IMR-90 (cell line): ENCODE measurements at regions not wholly inside any gene's neighbourhood (a gene's known extent, or its start where the extent isn't known, plus 50 kb on each side); places are given as distances from the start of the nearest gene placed in this dataset.

ENCODE experiments used
- ATAC-seq: fragments of 200-7000 bp; cut with Tn5 transposase; 2 replicates; pipeline ENCODE4 v1.9.1; 2020; ENCODE audit warnings: low read depth, mild to moderate bottlenecking, moderate library complexity
- BruUV-seq: library from RNA; stranded (reverse); fragments of 400-500 nt; replicated peaks from 2 replicates; lab custom pipeline; 2021; lab: Mats Ljungman, UMichigan
- CTCF ChIA-PET: fragments of 300-600 bp; formaldehyde crosslinking; extraction: SDS; loops from one replicate; lab custom pipeline; 2021; ENCODE audit warnings: antibody characterized with exemption; lab: Yijun Ruan, JAX
- POLR2A ChIA-PET: fragments of 300-600 bp; sonication (Branson Sonifier 250); formaldehyde crosslinking; loops from one replicate; lab custom pipeline; 2022; ENCODE audit warnings: antibody characterized with exemption; ENCODE audit not compliant: unreplicated experiment; lab: Charles Lee
- DNase-seq: peaks from one replicate; pipeline ENCODE4 v3.0.0; 2013
- H2AFZ ChIP-seq: replicated peaks from 2 replicates; pipeline ENCODE3; 2013; ENCODE audit warnings: low read length, mild to moderate bottlenecking; ENCODE audit not compliant: poor library complexity
- H2AK5ac ChIP-seq: 2 replicates; pipeline ENCODE4 v1.6.1; 2013; ENCODE audit warnings: low read depth, low read length, inconsistent platforms
- H2AK9ac ChIP-seq: replicated peaks from 2 replicates; pipeline ENCODE3; 2013; ENCODE audit warnings: mild to moderate bottlenecking, low read depth, low read length, moderate library complexity; ENCODE audit not compliant: poor library complexity
- H2BK120ac ChIP-seq: 2 replicates; pipeline ENCODE4 v1.6.1; 2013; ENCODE audit warnings: low read depth, low read length, inconsistent platforms
- H2BK15ac ChIP-seq: 3 replicates; pipeline ENCODE4 v1.6.1; 2013; ENCODE audit warnings: low read depth, low read length, inconsistent platforms
- H2BK20ac ChIP-seq: 2 replicates; pipeline ENCODE4 v1.6.1; 2013; ENCODE audit warnings: low read depth, mild to moderate bottlenecking, inconsistent platforms, low read length, moderate library complexity
- H2BK5ac ChIP-seq: 2 replicates; pipeline ENCODE4 v1.6.1; 2013; ENCODE audit warnings: mild to moderate bottlenecking, low read depth, low read length, inconsistent platforms; ENCODE audit not compliant: poor library complexity, severe bottlenecking
- H3K14ac ChIP-seq: replicated peaks from 2 replicates; pipeline ENCODE4 v1.6.1; 2013; ENCODE audit warnings: low read depth, low read length, inconsistent platforms
- H3K18ac ChIP-seq: 2 replicates; pipeline ENCODE4 v1.6.1; 2013; ENCODE audit warnings: low read depth, low read length, control low read depth
- H3K23ac ChIP-seq: 2 replicates; pipeline ENCODE4 v1.6.1; 2013; ENCODE audit warnings: low read depth, low read length, inconsistent platforms
- H3K27ac ChIP-seq: 2 replicates; pipeline ENCODE4 v1.5.1; 2013; ENCODE audit warnings: mild to moderate bottlenecking, control low read depth, low read length; ENCODE audit not compliant: insufficient read depth
- H3K27me3 ChIP-seq: 2 replicates; pipeline ENCODE4 v1.6.1; 2013; ENCODE audit warnings: low read length; ENCODE audit not compliant: control insufficient read depth, insufficient read depth
- H3K36me3 ChIP-seq: 2 replicates; pipeline ENCODE4 v1.6.1; 2013; ENCODE audit warnings: low read length, mixed read lengths; ENCODE audit not compliant: control insufficient read depth, insufficient read depth
- H3K4ac ChIP-seq: 2 replicates; pipeline ENCODE4 v1.6.1; 2013; ENCODE audit warnings: low read depth, low read length, inconsistent platforms
- H3K4me1 ChIP-seq: 2 replicates; pipeline ENCODE4 v1.6.1; 2013; ENCODE audit warnings: low read length, mixed read lengths; ENCODE audit not compliant: control insufficient read depth, insufficient read depth
- H3K4me2 ChIP-seq: 2 replicates; pipeline ENCODE4 v1.6.1; 2013; ENCODE audit warnings: low read depth, mild to moderate bottlenecking, control low read depth, low read length, moderate library complexity
- H3K4me3 ChIP-seq: 2 replicates; pipeline ENCODE4 v1.5.1; 2013; ENCODE audit warnings: low read depth, mild to moderate bottlenecking, control low read depth, low read length, moderate library complexity; ENCODE audit not compliant: insufficient read depth
- H3K56ac ChIP-seq: 2 replicates; pipeline ENCODE4 v1.6.1; 2013; ENCODE audit warnings: low read length, inconsistent platforms; ENCODE audit not compliant: insufficient read depth; ENCODE audit errors: extremely low read depth
- H3K79me1 ChIP-seq, 2 experiments: 2 replicates each; pipeline ENCODE4 v1.6.1; 2013; ENCODE audit warnings: low read length in 2 of 2, inconsistent platforms in 1 of 2, low read depth in 1 of 2
- H3K9ac ChIP-seq: 2 replicates; pipeline ENCODE4 v1.6.1; 2013; ENCODE audit warnings: low read depth, low read length, control low read depth
- H3K9me1 ChIP-seq: 2 replicates; pipeline ENCODE4 v1.6.1; 2013; ENCODE audit warnings: low read length, inconsistent platforms; ENCODE audit not compliant: insufficient read depth
- H3K9me3 ChIP-seq: 2 replicates; pipeline ENCODE4 v1.6.1; 2013; ENCODE audit warnings: low read length; ENCODE audit not compliant: control insufficient read depth, insufficient read depth
- H4K20me1 ChIP-seq: 2 replicates; pipeline ENCODE4 v1.6.1; 2013; ENCODE audit warnings: low read length, inconsistent platforms; ENCODE audit not compliant: insufficient read depth
- H4K5ac ChIP-seq: 2 replicates; pipeline ENCODE4 v1.6.1; 2013; ENCODE audit warnings: mild to moderate bottlenecking, low read depth, low read length, control low read depth
- H4K8ac ChIP-seq, 2 experiments: 2 replicates each; pipeline ENCODE4 v1.6.1; 2013; ENCODE audit warnings: low read depth in 2 of 2, low read length in 2 of 2, control low read depth in 1 of 2, inconsistent platforms in 1 of 2
- H4K91ac ChIP-seq: 2 replicates; pipeline ENCODE4 v1.6.1; 2013; ENCODE audit warnings: low read depth, low read length, inconsistent platforms; ENCODE audit not compliant: insufficient read depth
- CEBPB ChIP-seq: IDR thresholded peaks from 2 replicates; pipeline ENCODE4 v1.6.1; 2012; ENCODE audit warnings: low read depth, low read length, improper control_type of control experiment
- CHD1 ChIP-seq: IDR thresholded peaks from 2 replicates; pipeline ENCODE4 v1.6.1; 2012; ENCODE audit warnings: low read depth, low read length, improper control_type of control experiment
- ELK1 ChIP-seq: fragments of 150-350 bp; IDR thresholded peaks from 2 replicates; pipeline ENCODE4 v1.6.1; 2016; ENCODE audit warnings: low read depth, mild to moderate bottlenecking, low read length, moderate library complexity, borderline replicate concordance
- MAFK ChIP-seq: IDR thresholded peaks from 2 replicates; pipeline ENCODE4 v1.6.1; 2012; ENCODE audit warnings: low read depth, low read length, improper control_type of control experiment
- MAZ ChIP-seq: IDR thresholded peaks from 2 replicates; pipeline ENCODE4 v1.6.1; 2012; ENCODE audit warnings: low read depth, mild to moderate bottlenecking, low read length, improper control_type of control experiment, moderate library complexity, borderline replicate concordance
- MXI1 ChIP-seq: IDR thresholded peaks from 2 replicates; pipeline ENCODE4 v1.6.1; 2012; ENCODE audit warnings: low read depth, mild to moderate bottlenecking, low read length, moderate library complexity, borderline replicate concordance
- SMC3 ChIP-seq: fragments of 150-350 bp; IDR thresholded peaks from 2 replicates; pipeline ENCODE4 v1.6.1; 2016; ENCODE audit warnings: low read depth, mild to moderate bottlenecking, antibody characterized with exemption, low read length, moderate library complexity
- WGBS, 2 experiments: methylation state at CpG; one replicate each; pipeline versions ENCODE4 v1.1.5 to v1.1.7; 2013; ENCODE audit warnings: missing lambda C conversion rate in 2 of 2; ENCODE audit not compliant: insufficient read length in 1 of 2; ENCODE audit errors: extremely low coverage in 2 of 2; 5-methylcytosine and 5-hydroxymethylcytosine counted together
- dilution Hi-C: fragments of 300-500 bp; cut with HindIII; formaldehyde crosslinking; loops from one replicate; pipeline ENCODE4 v1.14.3; 2018; ENCODE audit warnings: low sequenced_read_pairs; ENCODE audit not compliant: unreplicated experiment
- in situ Hi-C: fragments of 300-500 bp; cut with MboI; formaldehyde crosslinking; loops from 3 replicates; pipeline ENCODE4 v1.14.3; 2019; ENCODE audit warnings: low sequenced_read_pairs, inconsistent platforms, mixed read lengths
- intact Hi-C: fragments of 100-400 bp; cut with micrococcal nuclease; formaldehyde crosslinking; loops from 2 replicates; pipeline ENCODE4 v1.10.0; 2022

DNA sequence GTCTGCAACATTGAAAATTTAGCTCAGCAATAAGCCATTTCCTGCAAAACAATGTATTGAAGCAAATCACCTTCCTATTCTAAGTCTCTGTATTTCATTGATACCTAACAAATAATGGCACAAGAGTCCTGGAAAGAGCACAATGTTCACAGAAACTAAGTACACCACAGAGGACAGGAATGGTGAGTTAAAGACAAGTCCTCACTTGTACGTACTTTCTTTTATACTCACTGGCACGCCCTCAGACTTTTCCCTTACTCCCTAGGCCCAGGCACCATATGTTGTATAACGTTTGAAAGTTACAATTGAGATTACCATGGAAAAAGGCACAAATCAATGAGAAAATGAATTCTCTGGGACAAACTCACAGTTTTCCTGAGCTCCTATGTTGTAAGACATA lies 683.0 kb upstream of the MANEA start:
- H2AK9ac ChIP-seq, result no peak overlapping the region
- H3K14ac ChIP-seq, result no peak overlapping the region
- no TSS peak for BruUV-seq
- ATAC-seq (no peak), DNase-seq (no peak)
- H3K56ac ChIP-seq, result no peak overlapping the region
- no CpG with 5 or more reads among the region's 3 CpGs for WGBS, 2 experiments
- H3K4me1 ChIP-seq, result no peaks in the 10 kb centered on the region
- H3K27ac ChIP-seq, result no peak overlapping the region
- no peak overlapping the region for H3K18ac ChIP-seq
- ChIA-PET CTCF (no interaction called here), POLR2A (no interaction called here)
- H3K9me3 ChIP-seq, result no peaks in the 10 kb centered on the region
- no peaks in the 10 kb centered on the region for H3K27me3 ChIP-seq
- no peak overlapping the region for H4K8ac ChIP-seq
- no peaks in the 10 kb centered on the region for H4K20me1 ChIP-seq
- no peak for TF ChIP-seq MAZ
- no peak for TF ChIP-seq MAFK
- no peak for TF ChIP-seq CEBPB
- no peak for TF ChIP-seq ELK1
- no peak for TF ChIP-seq MXI1
- TF ChIP-seq SMC3, result no peak
- no peak for TF ChIP-seq CHD1
- no peak overlapping the region for H4K91ac ChIP-seq
- no peak overlapping the region for H3K9ac ChIP-seq
- in situ Hi-C loops, result no loop called here
- no peaks in the 10 kb centered on the region for H3K9me1 ChIP-seq
- H3K4ac ChIP-seq, result no peak overlapping the region
- H3K36me3 ChIP-seq, result no peaks in the 10 kb centered on the region
- H2BK120ac ChIP-seq, result no peak overlapping the region
- no peak overlapping the region for H2AK5ac ChIP-seq
- dilution Hi-C loops, result no loop called here
- intact Hi-C loops, result no loop called here
- H2BK20ac ChIP-seq, result no peak overlapping the region
- H3K79me1 ChIP-seq, result no peaks in the 10 kb centered on the region
- no peak overlapping the region for H2AFZ ChIP-seq
- H3K23ac ChIP-seq, result no peak overlapping the region
- no peak overlapping the region for H3K4me3 ChIP-seq
- no peak overlapping the region for H4K5ac ChIP-seq
- H2BK15ac ChIP-seq, result no peak overlapping the region
- no peak overlapping the region for H3K4me2 ChIP-seq
- H2BK5ac ChIP-seq, result no peak overlapping the region
